ENCODE measurements at regions not wholly inside any gene's neighbourhood (a gene's known extent, or its start where the extent isn't known, plus 50 kb on each side); places are given as distances from the start of the nearest gene placed in this dataset.
"Not testable (repeated sequence)": the region's sequence is repeated elsewhere in the genome, so short reads cannot be mapped to it uniquely, and the experiment has no call there.

DNA sequence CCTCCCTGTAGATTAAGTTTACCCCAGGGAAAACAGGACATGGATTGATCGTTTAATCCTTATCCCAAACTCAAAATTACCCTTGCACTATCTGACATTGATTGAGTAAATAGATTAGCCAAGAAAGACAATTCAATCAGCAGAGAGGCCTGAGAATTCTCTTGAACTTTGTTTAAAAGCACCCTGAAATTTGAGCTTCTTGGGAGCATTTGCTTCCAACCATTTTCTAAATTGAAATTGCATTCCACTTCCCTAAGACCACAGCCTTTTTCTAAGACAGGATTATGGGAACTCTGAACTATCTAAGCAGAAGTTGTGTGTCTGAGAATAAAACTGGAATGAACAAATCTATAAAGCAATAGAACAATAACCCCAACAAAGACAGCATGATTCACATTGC, 76.6 kb upstream of the TNRC6A start:
- no peaks in the 10 kb centered on the region for H3K36me3 ChIP-seq (ENCODE audit: insufficient read depth, low read length, poor library complexity, severe bottlenecking)
- peaks cover 8% of the 10 kb centered on the region for H3K4me1 ChIP-seq (ENCODE audit: insufficient read depth, low read length, poor library complexity, severe bottlenecking)
- POLR2A ChIA-PET (ENCODE audit: low non-redundant PET), result no interaction called here
- H3K4me3 ChIP-seq (ENCODE audit: low read depth, low read length, poor library complexity, severe bottlenecking), result no peak overlapping the region
- H3K27ac ChIP-seq (ENCODE audit: low read depth, low read length, poor library complexity, severe bottlenecking), result no peak overlapping the region
- BruUV-seq (replicated peaks), result no TSS peak
- TF ChIP-seq, protein P1, sequence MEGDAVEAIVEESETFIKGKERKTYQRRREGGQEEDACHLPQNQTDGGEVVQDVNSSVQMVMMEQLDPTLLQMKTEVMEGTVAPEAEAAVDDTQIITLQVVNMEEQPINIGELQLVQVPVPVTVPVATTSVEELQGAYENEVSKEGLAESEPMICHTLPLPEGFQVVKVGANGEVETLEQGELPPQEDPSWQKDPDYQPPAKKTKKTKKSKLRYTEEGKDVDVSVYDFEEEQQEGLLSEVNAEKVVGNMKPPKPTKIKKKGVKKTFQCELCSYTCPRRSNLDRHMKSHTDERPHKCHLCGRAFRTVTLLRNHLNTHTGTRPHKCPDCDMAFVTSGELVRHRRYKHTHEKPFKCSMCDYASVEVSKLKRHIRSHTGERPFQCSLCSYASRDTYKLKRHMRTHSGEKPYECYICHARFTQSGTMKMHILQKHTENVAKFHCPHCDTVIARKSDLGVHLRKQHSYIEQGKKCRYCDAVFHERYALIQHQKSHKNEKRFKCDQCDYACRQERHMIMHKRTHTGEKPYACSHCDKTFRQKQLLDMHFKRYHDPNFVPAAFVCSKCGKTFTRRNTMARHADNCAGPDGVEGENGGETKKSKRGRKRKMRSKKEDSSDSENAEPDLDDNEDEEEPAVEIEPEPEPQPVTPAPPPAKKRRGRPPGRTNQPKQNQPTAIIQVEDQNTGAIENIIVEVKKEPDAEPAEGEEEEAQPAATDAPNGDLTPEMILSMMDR (conservative IDR thresholded peaks at IDR 0.05; ENCODE audit: low read depth, low read length), result no peak
- TF ChIP-seq EZH2 (IDR thresholded peaks at IDR 0.05; ENCODE audit: borderline replicate concordance, low read depth, low read length, poor library complexity, severe bottlenecking), result no peak
- intact Hi-C loops (cut with micrococcal nuclease; ENCODE audit: unreplicated experiment), result no loop called here
- H3K9me3 ChIP-seq (ENCODE audit: low read depth, low read length, poor library complexity, severe bottlenecking), result no peaks in the 10 kb centered on the region
- CTCF ChIA-PET, result no interaction called here
- DNase-seq (ENCODE audit: low spot score), result no peak
- H3K27me3 ChIP-seq (replicated peaks; ENCODE audit: insufficient read depth, low read depth, low read length, poor library complexity), result no peaks in the 10 kb centered on the region

GRCh38 chr16:24653725-24654124, 75.7 kb upstream of the TNRC6A start:
- POLR2A ChIA-PET (ENCODE audit: low non-redundant PET), result no interaction called here
- peaks cover 8% of the 10 kb centered on the region for H3K4me1 ChIP-seq (ENCODE audit: insufficient read depth, low read length, poor library complexity, severe bottlenecking)
- no peak overlapping the region for H3K27ac ChIP-seq (ENCODE audit: low read depth, low read length, poor library complexity, severe bottlenecking)
- H3K36me3 ChIP-seq (ENCODE audit: insufficient read depth, low read length, poor library complexity, severe bottlenecking), result no peaks in the 10 kb centered on the region
- CTCF ChIA-PET, result no interaction called here
- no peaks in the 10 kb centered on the region for H3K27me3 ChIP-seq (replicated peaks; ENCODE audit: insufficient read depth, low read depth, low read length, poor library complexity)
- H3K9me3 ChIP-seq (ENCODE audit: low read depth, low read length, poor library complexity, severe bottlenecking), result no peaks in the 10 kb centered on the region
- no TSS peak for BruUV-seq (replicated peaks)
- no peak for DNase-seq (ENCODE audit: low spot score)
- intact Hi-C loops (cut with micrococcal nuclease; ENCODE audit: unreplicated experiment), result no loop called here
- H3K4me3 ChIP-seq (ENCODE audit: low read depth, low read length, poor library complexity, severe bottlenecking), result no peak overlapping the region
- TF ChIP-seq, protein P1 (conservative IDR thresholded peaks at IDR 0.05; ENCODE audit: low read depth, low read length), result no peak
- TF ChIP-seq EZH2 (IDR thresholded peaks at IDR 0.05; ENCODE audit: borderline replicate concordance, low read depth, low read length, poor library complexity, severe bottlenecking), result no peak

DNA sequence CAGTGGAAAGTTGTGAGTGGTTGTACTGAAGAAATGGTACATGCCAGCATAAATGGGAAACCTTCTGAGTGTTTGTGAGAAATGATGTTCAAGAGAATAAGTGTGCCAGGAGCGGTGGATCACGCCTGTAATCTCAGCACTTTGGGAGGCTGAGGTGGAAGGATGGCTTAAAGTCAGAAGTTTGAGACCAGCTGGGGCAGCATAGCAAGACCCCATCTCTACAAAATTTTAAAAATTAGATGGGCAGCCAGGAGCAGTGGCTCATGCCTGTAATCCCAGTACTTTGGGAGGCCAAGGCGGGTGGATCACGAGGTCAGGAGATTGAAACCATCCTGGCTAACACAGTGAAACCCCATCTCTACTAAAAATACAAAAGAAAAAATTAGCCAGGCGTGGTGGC, 63.5 kb upstream of the TNRC6A start:
- H3K4me3 ChIP-seq (ENCODE audit: low read depth, low read length, poor library complexity, severe bottlenecking); CTCF ChIA-PET; BruUV-seq (replicated peaks); intact Hi-C loops (cut with micrococcal nuclease; ENCODE audit: unreplicated experiment); H3K27ac ChIP-seq (ENCODE audit: low read depth, low read length, poor library complexity, severe bottlenecking); H3K9me3 ChIP-seq (ENCODE audit: low read depth, low read length, poor library complexity, severe bottlenecking); H3K36me3 ChIP-seq (ENCODE audit: insufficient read depth, low read length, poor library complexity, severe bottlenecking); POLR2A ChIA-PET (ENCODE audit: low non-redundant PET); H3K27me3 ChIP-seq (replicated peaks; ENCODE audit: insufficient read depth, low read depth, low read length, poor library complexity); DNase-seq (ENCODE audit: low spot score): not testable (repeated sequence)
- peaks cover 15% of the 10 kb centered on the region for H3K4me1 ChIP-seq (ENCODE audit: insufficient read depth, low read length, poor library complexity, severe bottlenecking)

DNA sequence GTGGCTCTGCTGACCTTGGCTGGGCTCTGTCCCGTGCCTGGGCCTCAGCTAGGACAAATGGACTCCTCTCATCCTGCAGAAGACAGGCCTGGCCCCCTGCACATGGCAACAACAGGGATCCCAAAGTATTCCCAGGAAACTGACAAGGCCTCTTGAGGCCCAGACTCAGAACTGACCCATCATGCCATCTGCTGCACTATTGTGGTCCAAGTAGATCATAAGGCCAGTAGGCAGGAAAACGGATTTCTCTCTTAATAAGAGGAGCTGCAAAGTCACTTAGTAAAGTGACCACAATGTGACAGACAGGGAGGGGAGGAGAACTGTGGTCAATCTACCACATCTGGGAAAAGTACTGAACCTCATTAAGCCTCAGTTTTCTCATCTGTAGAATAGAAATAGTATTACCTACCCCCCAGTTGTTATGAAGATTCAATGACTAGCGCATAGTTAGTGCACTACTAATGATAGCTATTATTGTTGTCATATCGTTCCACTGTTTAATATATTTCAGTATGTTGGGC, 62.1 kb upstream of the TNRC6A start:
- ChIA-PET POLR2A (ENCODE audit: low non-redundant PET) (no interaction called here), CTCF (no interaction called here)
- Histone ChIP-seq H3K27me3 (replicated peaks; ENCODE audit: insufficient read depth, low read depth, low read length, poor library complexity) (no peaks in the 10 kb centered on the region), H3K27ac (ENCODE audit: low read depth, low read length, poor library complexity, severe bottlenecking) (no peak overlapping the region), H3K36me3 (ENCODE audit: insufficient read depth, low read length, poor library complexity, severe bottlenecking) (no peaks in the 10 kb centered on the region), H3K4me1 (ENCODE audit: insufficient read depth, low read length, poor library complexity, severe bottlenecking) (peaks cover 18% of the 10 kb centered on the region), H3K9me3 (ENCODE audit: low read depth, low read length, poor library complexity, severe bottlenecking) (no peaks in the 10 kb centered on the region), H3K4me3 (ENCODE audit: low read depth, low read length, poor library complexity, severe bottlenecking) (no peak overlapping the region)
- TF ChIP-seq EZH2 (IDR thresholded peaks at IDR 0.05; ENCODE audit: borderline replicate concordance, low read depth, low read length, poor library complexity, severe bottlenecking), result no peak
- TF ChIP-seq, protein P1 (conservative IDR thresholded peaks at IDR 0.05; ENCODE audit: low read depth, low read length), result no peak
- no peak for DNase-seq (ENCODE audit: low spot score)
- intact Hi-C loops (cut with micrococcal nuclease; ENCODE audit: unreplicated experiment), result no loop called here
- no TSS peak for BruUV-seq (replicated peaks)
